IMR-90 (cell line): ENCODE measurements at regions not wholly inside any gene's neighbourhood (a gene's known extent, or its start where the extent isn't known, plus 50 kb on each side); places are given as distances from the start of the nearest gene placed in this dataset.

Experiments
- ATAC-seq: fragments of 200-7000 bp; cut with Tn5 transposase; 2 replicates; pipeline ENCODE4 v1.9.1; 2020; ENCODE audit warnings: low read depth, mild to moderate bottlenecking, moderate library complexity
- BruUV-seq: library from RNA; stranded (reverse); fragments of 400-500 nt; replicated peaks from 2 replicates; lab custom pipeline; 2021; lab: Mats Ljungman, UMichigan
- CTCF ChIA-PET: fragments of 300-600 bp; formaldehyde crosslinking; extraction: SDS; loops from one replicate; lab custom pipeline; 2021; ENCODE audit warnings: antibody characterized with exemption; lab: Yijun Ruan, JAX
- POLR2A ChIA-PET: fragments of 300-600 bp; sonication (Branson Sonifier 250); formaldehyde crosslinking; loops from one replicate; lab custom pipeline; 2022; ENCODE audit warnings: antibody characterized with exemption; ENCODE audit not compliant: unreplicated experiment; lab: Charles Lee
- DNase-seq: peaks from one replicate; pipeline ENCODE4 v3.0.0; 2013
- H2AFZ ChIP-seq: replicated peaks from 2 replicates; pipeline ENCODE3; 2013; ENCODE audit warnings: low read length, mild to moderate bottlenecking; ENCODE audit not compliant: poor library complexity
- H2AK5ac ChIP-seq: 2 replicates; pipeline ENCODE4 v1.6.1; 2013; ENCODE audit warnings: low read depth, low read length, inconsistent platforms
- H2AK9ac ChIP-seq: replicated peaks from 2 replicates; pipeline ENCODE3; 2013; ENCODE audit warnings: mild to moderate bottlenecking, low read depth, low read length, moderate library complexity; ENCODE audit not compliant: poor library complexity
- H2BK120ac ChIP-seq: 2 replicates; pipeline ENCODE4 v1.6.1; 2013; ENCODE audit warnings: low read depth, low read length, inconsistent platforms
- H2BK15ac ChIP-seq: 3 replicates; pipeline ENCODE4 v1.6.1; 2013; ENCODE audit warnings: low read depth, low read length, inconsistent platforms
- H2BK20ac ChIP-seq: 2 replicates; pipeline ENCODE4 v1.6.1; 2013; ENCODE audit warnings: low read depth, mild to moderate bottlenecking, inconsistent platforms, low read length, moderate library complexity
- H2BK5ac ChIP-seq: 2 replicates; pipeline ENCODE4 v1.6.1; 2013; ENCODE audit warnings: mild to moderate bottlenecking, low read depth, low read length, inconsistent platforms; ENCODE audit not compliant: poor library complexity, severe bottlenecking
- H3K14ac ChIP-seq: replicated peaks from 2 replicates; pipeline ENCODE4 v1.6.1; 2013; ENCODE audit warnings: low read depth, low read length, inconsistent platforms
- H3K18ac ChIP-seq: 2 replicates; pipeline ENCODE4 v1.6.1; 2013; ENCODE audit warnings: low read depth, low read length, control low read depth
- H3K23ac ChIP-seq: 2 replicates; pipeline ENCODE4 v1.6.1; 2013; ENCODE audit warnings: low read depth, low read length, inconsistent platforms
- H3K27ac ChIP-seq: 2 replicates; pipeline ENCODE4 v1.5.1; 2013; ENCODE audit warnings: mild to moderate bottlenecking, control low read depth, low read length; ENCODE audit not compliant: insufficient read depth
- H3K27me3 ChIP-seq: 2 replicates; pipeline ENCODE4 v1.6.1; 2013; ENCODE audit warnings: low read length; ENCODE audit not compliant: control insufficient read depth, insufficient read depth
- H3K36me3 ChIP-seq: 2 replicates; pipeline ENCODE4 v1.6.1; 2013; ENCODE audit warnings: low read length, mixed read lengths; ENCODE audit not compliant: control insufficient read depth, insufficient read depth
- H3K4ac ChIP-seq: 2 replicates; pipeline ENCODE4 v1.6.1; 2013; ENCODE audit warnings: low read depth, low read length, inconsistent platforms
- H3K4me1 ChIP-seq: 2 replicates; pipeline ENCODE4 v1.6.1; 2013; ENCODE audit warnings: low read length, mixed read lengths; ENCODE audit not compliant: control insufficient read depth, insufficient read depth
- H3K4me2 ChIP-seq: 2 replicates; pipeline ENCODE4 v1.6.1; 2013; ENCODE audit warnings: low read depth, mild to moderate bottlenecking, control low read depth, low read length, moderate library complexity
- H3K4me3 ChIP-seq: 2 replicates; pipeline ENCODE4 v1.5.1; 2013; ENCODE audit warnings: low read depth, mild to moderate bottlenecking, control low read depth, low read length, moderate library complexity; ENCODE audit not compliant: insufficient read depth
- H3K56ac ChIP-seq: 2 replicates; pipeline ENCODE4 v1.6.1; 2013; ENCODE audit warnings: low read length, inconsistent platforms; ENCODE audit not compliant: insufficient read depth; ENCODE audit errors: extremely low read depth
- H3K79me1 ChIP-seq, 2 experiments: 2 replicates each; pipeline ENCODE4 v1.6.1; 2013; ENCODE audit warnings: low read length in 2 of 2, inconsistent platforms in 1 of 2, low read depth in 1 of 2
- H3K9ac ChIP-seq: 2 replicates; pipeline ENCODE4 v1.6.1; 2013; ENCODE audit warnings: low read depth, low read length, control low read depth
- H3K9me1 ChIP-seq: 2 replicates; pipeline ENCODE4 v1.6.1; 2013; ENCODE audit warnings: low read length, inconsistent platforms; ENCODE audit not compliant: insufficient read depth
- H3K9me3 ChIP-seq: 2 replicates; pipeline ENCODE4 v1.6.1; 2013; ENCODE audit warnings: low read length; ENCODE audit not compliant: control insufficient read depth, insufficient read depth
- H4K20me1 ChIP-seq: 2 replicates; pipeline ENCODE4 v1.6.1; 2013; ENCODE audit warnings: low read length, inconsistent platforms; ENCODE audit not compliant: insufficient read depth
- H4K5ac ChIP-seq: 2 replicates; pipeline ENCODE4 v1.6.1; 2013; ENCODE audit warnings: mild to moderate bottlenecking, low read depth, low read length, control low read depth
- H4K8ac ChIP-seq, 2 experiments: 2 replicates each; pipeline ENCODE4 v1.6.1; 2013; ENCODE audit warnings: low read depth in 2 of 2, low read length in 2 of 2, control low read depth in 1 of 2, inconsistent platforms in 1 of 2
- H4K91ac ChIP-seq: 2 replicates; pipeline ENCODE4 v1.6.1; 2013; ENCODE audit warnings: low read depth, low read length, inconsistent platforms; ENCODE audit not compliant: insufficient read depth
- BHLHE40 ChIP-seq: fragments of 150-350 bp; IDR thresholded peaks from 2 replicates; pipeline ENCODE4 v1.6.1; 2016; ENCODE audit warnings: mild to moderate bottlenecking, low read depth, low read length
- CEBPB ChIP-seq: IDR thresholded peaks from 2 replicates; pipeline ENCODE4 v1.6.1; 2012; ENCODE audit warnings: low read depth, low read length, improper control_type of control experiment
- MAZ ChIP-seq: IDR thresholded peaks from 2 replicates; pipeline ENCODE4 v1.6.1; 2012; ENCODE audit warnings: low read depth, mild to moderate bottlenecking, low read length, improper control_type of control experiment, moderate library complexity, borderline replicate concordance
- WGBS, 2 experiments: methylation state at CpG; one replicate each; pipeline versions ENCODE4 v1.1.5 to v1.1.7; 2013; ENCODE audit warnings: missing lambda C conversion rate in 2 of 2; ENCODE audit not compliant: insufficient read length in 1 of 2; ENCODE audit errors: extremely low coverage in 2 of 2; 5-methylcytosine and 5-hydroxymethylcytosine counted together
- dilution Hi-C: fragments of 300-500 bp; cut with HindIII; formaldehyde crosslinking; loops from one replicate; pipeline ENCODE4 v1.14.3; 2018; ENCODE audit warnings: low sequenced_read_pairs; ENCODE audit not compliant: unreplicated experiment
- in situ Hi-C: fragments of 300-500 bp; cut with MboI; formaldehyde crosslinking; loops from 3 replicates; pipeline ENCODE4 v1.14.3; 2019; ENCODE audit warnings: low sequenced_read_pairs, inconsistent platforms, mixed read lengths
- intact Hi-C: fragments of 100-400 bp; cut with micrococcal nuclease; formaldehyde crosslinking; loops from 2 replicates; pipeline ENCODE4 v1.10.0; 2022
- TF ChIP-seq, protein P1 (sequence below): fragments of 150-350 bp; IDR thresholded peaks from 2 replicates; pipeline ENCODE4 v1.6.1; 2016; ENCODE audit warnings: low read depth, mild to moderate bottlenecking, low read length, moderate library complexity, borderline replicate concordance

DNA sequence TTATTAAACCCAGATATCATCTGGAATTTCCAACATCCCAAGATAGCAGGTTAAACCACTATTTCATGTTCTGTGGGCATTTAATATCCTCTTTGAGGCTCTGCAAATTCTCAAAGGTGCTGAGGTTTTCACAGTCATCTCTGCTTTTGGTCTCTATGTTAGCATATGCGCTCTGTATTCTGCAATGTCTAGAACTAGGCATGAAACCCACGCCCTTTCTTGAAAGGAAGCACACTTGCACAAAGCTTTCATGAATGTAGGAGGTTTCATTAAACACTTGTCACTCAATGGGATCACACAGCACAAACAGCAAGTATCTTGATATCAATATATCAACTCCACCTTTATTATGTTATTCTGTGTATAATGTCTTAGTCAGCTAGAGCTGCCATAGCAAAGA lies 172.0 kb upstream of the USP24 start:
- H3K36me3 ChIP-seq: no peaks in the 10 kb centered on the region
- ATAC-seq: no peak
- no peak overlapping the region for H2BK20ac ChIP-seq
- no peak overlapping the region for H3K4me3 ChIP-seq
- H2AK5ac ChIP-seq: no peak overlapping the region
- in situ Hi-C loops: no loop called here
- H3K9ac ChIP-seq: no peak overlapping the region
- no peak overlapping the region for H3K4ac ChIP-seq
- H2BK15ac ChIP-seq: no peak overlapping the region
- H3K56ac ChIP-seq: no peak overlapping the region
- no peak overlapping the region for H4K8ac ChIP-seq
- no peaks in the 10 kb centered on the region for H3K79me1 ChIP-seq
- no peak overlapping the region for H3K14ac ChIP-seq
- no peaks in the 10 kb centered on the region for H4K20me1 ChIP-seq
- H4K5ac ChIP-seq: no peak overlapping the region
- H3K27me3 ChIP-seq: no peaks in the 10 kb centered on the region
- H2AFZ ChIP-seq: no peak overlapping the region
- peaks cover 2% of the 10 kb centered on the region; the same call in 1 of the 2 replicates for H3K4me1 ChIP-seq
- no peak overlapping the region for H4K91ac ChIP-seq
- no peak overlapping the region for H2BK120ac ChIP-seq
- no peak overlapping the region for H3K4me2 ChIP-seq
- no peak for TF ChIP-seq MAZ
- TF ChIP-seq CEBPB: no peak
- TF ChIP-seq, protein P1, sequence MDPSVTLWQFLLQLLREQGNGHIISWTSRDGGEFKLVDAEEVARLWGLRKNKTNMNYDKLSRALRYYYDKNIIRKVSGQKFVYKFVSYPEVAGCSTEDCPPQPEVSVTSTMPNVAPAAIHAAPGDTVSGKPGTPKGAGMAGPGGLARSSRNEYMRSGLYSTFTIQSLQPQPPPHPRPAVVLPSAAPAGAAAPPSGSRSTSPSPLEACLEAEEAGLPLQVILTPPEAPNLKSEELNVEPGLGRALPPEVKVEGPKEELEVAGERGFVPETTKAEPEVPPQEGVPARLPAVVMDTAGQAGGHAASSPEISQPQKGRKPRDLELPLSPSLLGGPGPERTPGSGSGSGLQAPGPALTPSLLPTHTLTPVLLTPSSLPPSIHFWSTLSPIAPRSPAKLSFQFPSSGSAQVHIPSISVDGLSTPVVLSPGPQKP: no peak
- TF ChIP-seq BHLHE40: no peak
- H3K18ac ChIP-seq: no peak overlapping the region
- no peak for DNase-seq
- H3K9me1 ChIP-seq: peaks cover 3% of the 10 kb centered on the region; the same call in 1 of the 2 replicates
- dilution Hi-C loops: no loop called here
- CTCF ChIA-PET: interaction anchor here (1.5 kb wide), 1 partner anchor 8 kb away, joined by 6 read pairs; no protein-coding TSS in a partner anchor
- no peak overlapping the region for H2AK9ac ChIP-seq
- H3K27ac ChIP-seq: no peak overlapping the region
- intact Hi-C loops: no loop called here
- no peak overlapping the region for H3K23ac ChIP-seq
- BruUV-seq: no TSS peak
- H3K9me3 ChIP-seq: peaks cover 6% of the 10 kb centered on the region
- POLR2A ChIA-PET: no interaction called here
- no CpG with 5 or more reads among the region's 2 CpGs for WGBS, 2 experiments
- no peak overlapping the region for H2BK5ac ChIP-seq
